M059J (cell line): ENCODE measurements at regions not wholly inside any gene's neighbourhood (a gene's known extent, or its start where the extent isn't known, plus 50 kb on each side); places are given as distances from the start of the nearest gene placed in this dataset.

ENCODE experiments used
- DNase-seq: peaks from one replicate; pipeline ENCODE4 v3.0.0-alpha.2; 2012; ENCODE audit warnings: low read depth

- DNase-seq, result peak; percentile 60
Measured at GRCh38 chr7:67553378-67553777, 556.7 kb downstream of the TYW1 start.

GRCh38 chr7:67554986-67555385 is 558.4 kb downstream of the TYW1 start:
- DNase-seq, result no peak

- no peak for DNase-seq
Measured at GRCh38 chr7:67564959-67565358, 568.3 kb downstream of the TYW1 start.

- no peak for DNase-seq
Measured at GRCh38 chr7:67566101-67566500, 569.5 kb downstream of the TYW1 start.

- DNase-seq, result no peak
Measured at GRCh38 chr7:67571026-67571545, 574.5 kb downstream of the TYW1 start.

- DNase-seq, result no peak
Measured at GRCh38 chr7:67573639-67574038, 577.0 kb downstream of the TYW1 start.

GRCh38 chr7:67588631-67589030 is 592.0 kb downstream of the TYW1 start:
- DNase-seq, result no peak

- DNase-seq, result no peak
Measured at GRCh38 chr7:67589183-67589582, 592.5 kb downstream of the TYW1 start.

GRCh38 chr7:67590649-67591048 is 594.0 kb downstream of the TYW1 start:
- DNase-seq, result no peak

- peak; percentile 10 for DNase-seq
Measured at GRCh38 chr7:67593794-67594193, 597.2 kb downstream of the TYW1 start.

GRCh38 chr7:67595431-67596180 is 599.0 kb downstream of the TYW1 start:
- no peak for DNase-seq

- no peak for DNase-seq
Measured at GRCh38 chr7:67597161-67597560, 600.5 kb downstream of the TYW1 start.

GRCh38 chr7:67598469-67598868 is 601.8 kb downstream of the TYW1 start:
- DNase-seq, result no peak

GRCh38 chr7:67599331-67600062 is 602.9 kb downstream of the TYW1 start:
- no peak for DNase-seq

- DNase-seq, result no peak
Measured at GRCh38 chr7:67602246-67602887, 605.7 kb downstream of the TYW1 start.

GRCh38 chr7:67604461-67605386 is 608.1 kb downstream of the TYW1 start:
- DNase-seq, result peak; percentile 28

GRCh38 chr7:67608806-67609205 is 612.2 kb downstream of the TYW1 start:
- DNase-seq, result no peak

- no peak for DNase-seq
Measured at GRCh38 chr7:67610897-67611296, 614.3 kb downstream of the TYW1 start.

GRCh38 chr7:67614843-67615242 is 618.2 kb downstream of the TYW1 start:
- DNase-seq, result no peak

- DNase-seq, result no peak
Measured at GRCh38 chr7:67616517-67616916, 619.9 kb downstream of the TYW1 start.

GRCh38 chr7:67618556-67619162 is 622.0 kb downstream of the TYW1 start:
- DNase-seq, result no peak
